IPS DF 6.9 (cell line): ENCODE measurements at regions not wholly inside any gene's neighbourhood (a gene's known extent, or its start where the extent isn't known, plus 50 kb on each side); places are given as distances from the start of the nearest gene placed in this dataset.
"Not testable (repeated sequence)": the region's sequence is repeated elsewhere in the genome, so short reads cannot be mapped to it uniquely, and the experiment has no call there.

Source experiments
- DNase-seq: peaks from one replicate; pipeline ENCODE4 v3.0.0-alpha.2; 2013; ENCODE audit warnings: low read depth, low spot score
- H3K27ac ChIP-seq: one replicate; pipeline ENCODE4 v1.5.1; 2013; ENCODE audit warnings: low read length, control low read depth
- H3K27me3 ChIP-seq: 2 replicates; pipeline ENCODE4 v1.6.1; 2013; ENCODE audit warnings: mild to moderate bottlenecking, low read length; ENCODE audit not compliant: control insufficient read depth, insufficient read depth
- H3K36me3 ChIP-seq: 2 replicates; pipeline ENCODE4 v1.6.1; 2013; ENCODE audit warnings: low read length; ENCODE audit not compliant: control insufficient read depth, insufficient read depth
- H3K4me1 ChIP-seq: 2 replicates; pipeline ENCODE4 v1.6.1; 2013; ENCODE audit warnings: low read length; ENCODE audit not compliant: control insufficient read depth, insufficient read depth
- H3K4me3 ChIP-seq: 2 replicates; pipeline ENCODE4 v1.5.1; 2013; ENCODE audit warnings: mild to moderate bottlenecking, low read length
- H3K9me3 ChIP-seq: 2 replicates; pipeline ENCODE4 v1.6.1; 2013; ENCODE audit warnings: low read length, inconsistent platforms; ENCODE audit not compliant: control insufficient read depth, insufficient read depth
- WGBS: extraction: QIAGEN DNeasy Blood & Tissue Kit; methylation state at CpG from one replicate; pipeline ENCODE4 v1.1.7; 2013; ENCODE audit warnings: mixed read lengths, missing lambda C conversion rate; ENCODE audit not compliant: insufficient read length, insufficient coverage; 5-methylcytosine and 5-hydroxymethylcytosine counted together

GRCh38 chr4:124997991-124998390 lies 285.5 kb upstream of the ANKRD50 start:
- H3K27ac ChIP-seq: no peak overlapping the region
- H3K27me3 ChIP-seq: peaks cover 1% of the 10 kb centered on the region; the same call in 1 of the 2 replicates

GRCh38 chr4:124997124-124997523 lies 284.6 kb upstream of the ANKRD50 start:
- no peak for DNase-seq
- no peak overlapping the region for H3K27ac ChIP-seq
- H3K4me3 ChIP-seq: no peak overlapping the region
- H3K36me3 ChIP-seq: no peaks in the 10 kb centered on the region
- H3K27me3 ChIP-seq: peaks cover 1% of the 10 kb centered on the region; the same call in 1 of the 2 replicates
- no peaks in the 10 kb centered on the region for H3K9me3 ChIP-seq
- H3K4me1 ChIP-seq: no peaks in the 10 kb centered on the region
- no CpG with 5 or more reads among the region's 1 CpG for WGBS

More at GRCh38 chr4:124997991-124998390, 285.5 kb upstream of the ANKRD50 start:
- H3K4me3 ChIP-seq: no peak overlapping the region
- no peaks in the 10 kb centered on the region for H3K4me1 ChIP-seq
- H3K9me3 ChIP-seq: no peaks in the 10 kb centered on the region
- H3K36me3 ChIP-seq: no peaks in the 10 kb centered on the region
- DNase-seq: no peak

- Histone ChIP-seq H3K4me3 (no peak overlapping the region), H3K9me3 (no peaks in the 10 kb centered on the region), H3K27ac (no peak overlapping the region), H3K36me3 (no peaks in the 10 kb centered on the region), H3K27me3 (no peaks in the 10 kb centered on the region), H3K4me1 (no peaks in the 10 kb centered on the region)
- no CpG with 5 or more reads among the region's 2 CpGs for WGBS
- DNase-seq: no peak
Measured at GRCh38 chr4:124993838-124994237, 281.3 kb upstream of the ANKRD50 start.

GRCh38 chr4:124990398-124990797 lies 277.9 kb upstream of the ANKRD50 start:
- no peaks in the 10 kb centered on the region for H3K4me1 ChIP-seq
- WGBS: no CpG with 5 or more reads among the region's 2 CpGs
- no peak overlapping the region for H3K4me3 ChIP-seq
- H3K27ac ChIP-seq: no peak overlapping the region
- no peaks in the 10 kb centered on the region for H3K36me3 ChIP-seq
- no peak for DNase-seq
- no peaks in the 10 kb centered on the region for H3K9me3 ChIP-seq
- no peaks in the 10 kb centered on the region for H3K27me3 ChIP-seq

DNA sequence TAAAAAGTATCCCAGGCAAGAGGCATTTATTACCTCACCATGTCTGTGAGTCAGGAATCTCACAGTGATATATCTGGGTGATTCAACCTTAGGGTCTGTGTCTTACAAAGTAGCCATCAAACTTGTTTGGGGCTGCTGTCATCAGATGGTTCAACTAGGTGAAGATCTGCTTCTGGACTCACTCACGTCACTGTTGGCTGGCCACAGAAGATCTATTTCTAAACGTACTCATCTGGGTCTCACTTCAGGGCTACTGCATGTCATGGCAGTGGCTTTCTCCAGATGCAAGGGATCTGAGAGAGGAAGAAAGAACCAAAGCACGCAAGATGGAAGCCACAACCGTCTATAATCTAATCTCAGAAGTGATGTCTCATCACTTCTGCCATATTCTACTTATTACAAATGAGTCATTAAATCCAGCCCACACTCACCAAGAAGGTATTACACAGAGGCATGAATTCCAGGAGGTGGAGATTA lies 267.8 kb upstream of the ANKRD50 start:
- WGBS: no CpG with 5 or more reads among the region's 4 CpGs
- no peak for DNase-seq

GRCh38 chr4:124978536-124978935 lies 266.0 kb upstream of the ANKRD50 start:
- not testable (repeated sequence) for H3K27me3 ChIP-seq, H3K4me3 ChIP-seq, H3K9me3 ChIP-seq, DNase-seq, H3K36me3 ChIP-seq, H3K4me1 ChIP-seq, H3K27ac ChIP-seq
- WGBS: no CpG with 5 or more reads among the region's 1 CpG

More for the DNA sequence above, 267.8 kb upstream of the ANKRD50 start:
- H3K4me3 ChIP-seq: no peak overlapping the region
- no peaks in the 10 kb centered on the region for H3K4me1 ChIP-seq
- H3K27me3 ChIP-seq: no peaks in the 10 kb centered on the region
- no peaks in the 10 kb centered on the region; the same call in 1 of the 2 replicates for H3K9me3 ChIP-seq
- H3K36me3 ChIP-seq: no peaks in the 10 kb centered on the region
- H3K27ac ChIP-seq: no peak overlapping the region

GRCh38 chr4:124977045-124977444 lies 264.5 kb upstream of the ANKRD50 start:
- Histone ChIP-seq H3K9me3 (no peaks in the 10 kb centered on the region), H3K4me1 (no peaks in the 10 kb centered on the region), H3K27ac (no peak overlapping the region), H3K27me3 (no peaks in the 10 kb centered on the region), H3K4me3 (no peak overlapping the region), H3K36me3 (no peaks in the 10 kb centered on the region)
- DNase-seq: no peak

DNA sequence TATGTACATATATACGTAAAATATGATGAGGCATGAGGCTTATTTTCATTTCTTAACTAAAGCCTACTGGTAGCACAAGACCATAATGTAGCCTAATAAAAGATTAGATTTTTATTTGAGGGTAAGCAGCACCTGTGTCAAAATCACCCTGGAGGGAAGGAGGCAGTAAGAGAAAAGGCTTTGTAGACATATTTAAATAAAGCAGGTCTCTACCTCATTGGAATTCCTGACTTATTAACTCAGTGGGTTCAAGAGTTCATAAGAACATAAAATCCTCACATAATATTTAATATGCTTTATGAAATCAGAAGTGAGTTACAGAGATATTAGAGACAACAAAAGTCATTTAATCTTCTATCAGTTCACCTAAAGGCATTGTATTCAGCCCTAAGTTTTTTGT lies 261.6 kb upstream of the ANKRD50 start:
- no CpG with 5 or more reads among the region's 1 CpG for WGBS

GRCh38 chr4:124973716-124974115 lies 261.2 kb upstream of the ANKRD50 start:
- H3K36me3 ChIP-seq: no peaks in the 10 kb centered on the region
- no peaks in the 10 kb centered on the region for H3K4me1 ChIP-seq
- no peak overlapping the region for H3K4me3 ChIP-seq
- H3K27ac ChIP-seq: no peak overlapping the region
- no peaks in the 10 kb centered on the region for H3K27me3 ChIP-seq
- no peaks in the 10 kb centered on the region for H3K9me3 ChIP-seq
- no peak for DNase-seq
- no CpG with 5 or more reads among the region's 1 CpG for WGBS

More for the DNA sequence above, 261.6 kb upstream of the ANKRD50 start:
- DNase-seq: no peak
- no peaks in the 10 kb centered on the region for H3K4me1 ChIP-seq
- H3K27me3 ChIP-seq: no peaks in the 10 kb centered on the region
- no peak overlapping the region for H3K27ac ChIP-seq
- H3K36me3 ChIP-seq: no peaks in the 10 kb centered on the region
- no peaks in the 10 kb centered on the region for H3K9me3 ChIP-seq
- no peak overlapping the region for H3K4me3 ChIP-seq

DNA sequence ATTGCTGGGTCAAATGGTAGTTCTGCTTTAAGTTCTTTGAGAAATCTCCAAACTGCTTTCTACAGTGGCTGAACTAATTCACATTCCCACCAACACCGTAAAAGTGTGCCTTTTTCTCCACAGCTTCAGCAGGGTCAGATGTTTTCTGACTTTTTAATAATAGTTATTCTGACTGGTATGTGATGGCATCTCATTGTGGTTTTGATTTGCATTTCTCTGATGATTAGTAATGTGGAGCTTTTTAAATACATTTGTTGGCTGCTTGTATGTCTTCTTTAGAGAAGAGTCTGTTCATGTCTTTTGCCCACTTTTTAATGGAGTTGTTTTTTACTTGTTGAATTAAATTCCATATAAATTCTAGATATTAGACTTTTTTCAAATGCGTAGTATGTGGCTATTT lies 257.5 kb upstream of the ANKRD50 start:
- H3K4me1 ChIP-seq: no peaks in the 10 kb centered on the region
- no peaks in the 10 kb centered on the region for H3K36me3 ChIP-seq
- H3K27ac ChIP-seq: no peak overlapping the region
- H3K9me3 ChIP-seq: no peaks in the 10 kb centered on the region
- DNase-seq: no peak
- WGBS: no CpG with 5 or more reads among the region's 2 CpGs
- no peaks in the 10 kb centered on the region for H3K27me3 ChIP-seq
- no peak overlapping the region for H3K4me3 ChIP-seq

DNA sequence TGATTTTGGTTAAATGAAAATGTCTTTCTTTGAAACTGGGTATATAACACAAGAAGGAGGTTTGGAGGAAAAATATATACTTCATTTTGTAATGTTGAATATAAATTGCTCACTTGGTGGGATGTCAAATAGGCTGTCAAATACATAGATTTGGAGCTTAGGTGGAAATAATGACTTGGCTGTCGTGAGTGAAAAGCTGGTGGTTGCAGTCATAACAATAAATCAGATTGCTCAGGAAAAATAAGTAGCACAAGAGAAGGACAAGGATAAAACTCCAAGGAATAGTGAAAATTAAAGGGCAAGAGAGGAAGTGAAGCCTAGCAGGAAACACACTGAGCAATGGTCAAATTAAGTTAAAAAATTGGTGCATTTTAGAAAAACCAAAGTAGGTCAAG lies 253.0 kb upstream of the ANKRD50 start:
- H3K4me3 ChIP-seq: no peak overlapping the region
- H3K27me3 ChIP-seq: no peaks in the 10 kb centered on the region
- no CpG with 5 or more reads among the region's 1 CpG for WGBS
- no peak overlapping the region for H3K27ac ChIP-seq
- no peak for DNase-seq
- peaks cover 3% of the 10 kb centered on the region; the same call in 1 of the 2 replicates for H3K9me3 ChIP-seq
- H3K4me1 ChIP-seq: no peaks in the 10 kb centered on the region
- no peaks in the 10 kb centered on the region for H3K36me3 ChIP-seq
